Neural progenitor cell (in vitro differentiated cells): ENCODE measurements at regions not wholly inside any gene's neighbourhood (a gene's known extent, or its start where the extent isn't known, plus 50 kb on each side); places are given as distances from the start of the nearest gene placed in this dataset.
A peak's percentile ranks its signal among the peaks of the same experiment; 100 is the strongest.

Experiments
- DNase-seq: peaks from one replicate; pipeline ENCODE4 v3.0.0-alpha.2; 2016; ENCODE audit warnings: low spot score
- H2AFZ ChIP-seq: fragments of 200-600 bp; sonication (generic); replicated peaks from 2 replicates; pipeline ENCODE4 v1.6.1; 2016; ENCODE audit warnings: antibody characterized with exemption
- H3F3A ChIP-seq: fragments of 200-600 bp; sonication (generic); 2 replicates; pipeline ENCODE4 v1.6.1; 2016; ENCODE audit warnings: antibody characterized with exemption, low read depth
- H3K27ac ChIP-seq: fragments of 200-600 bp; sonication (generic); 2 replicates; pipeline ENCODE4 v1.5.1; 2016; ENCODE audit warnings: mild to moderate bottlenecking
- H3K27me3 ChIP-seq: fragments of 200-600 bp; sonication (generic); 2 replicates; pipeline ENCODE4 v1.6.1; 2016; ENCODE audit warnings: mild to moderate bottlenecking, moderate library complexity
- H3K36me3 ChIP-seq: fragments of 200-600 bp; sonication (generic); 2 replicates; pipeline ENCODE4 v1.5.1; 2016
- H3K4me1 ChIP-seq: fragments of 200-600 bp; sonication (generic); 2 replicates; pipeline ENCODE4 v1.6.1; 2016; ENCODE audit warnings: mixed run types
- H3K4me2 ChIP-seq: fragments of 200-600 bp; sonication (generic); 2 replicates; pipeline ENCODE4 v1.6.1; 2016
- H3K4me3 ChIP-seq: fragments of 200-600 bp; sonication (generic); 2 replicates; pipeline ENCODE4 v1.5.1; 2016
- H3K79me2 ChIP-seq: fragments of 200-600 bp; sonication (generic); 2 replicates; pipeline ENCODE4 v1.6.1; 2016; ENCODE audit warnings: low read depth
- H3K9ac ChIP-seq: fragments of 200-600 bp; sonication (generic); 2 replicates; pipeline ENCODE4 v1.6.1; 2016
- H3K9me3 ChIP-seq: fragments of 200-600 bp; sonication (generic); 2 replicates; pipeline ENCODE4 v1.5.1; 2016; ENCODE audit warnings: low read depth
- H4K20me1 ChIP-seq: fragments of 200-600 bp; sonication (generic); 2 replicates; pipeline ENCODE4 v1.6.1; 2016; ENCODE audit warnings: low read depth
- H3K27ac Mint-ChIP-seq: 3 replicates; pipeline ENCODE4 v1.8.0; 2021; ENCODE audit warnings: mixed read lengths
- H3K27me3 Mint-ChIP-seq: 2 replicates; pipeline ENCODE4 v1.8.0; 2022; ENCODE audit warnings: low read depth, mild to moderate bottlenecking, inconsistent platforms, moderate library complexity, mixed read lengths; ENCODE audit not compliant: insufficient read depth
- H3K36me3 Mint-ChIP-seq: 3 replicates; pipeline ENCODE4 v1.8.0; 2021; ENCODE audit warnings: mixed read lengths
- H3K4me1 Mint-ChIP-seq: 3 replicates; pipeline ENCODE4 v1.8.0; 2021; ENCODE audit warnings: mixed read lengths
- H3K4me3 Mint-ChIP-seq: 3 replicates; pipeline ENCODE4 v1.8.0; 2021; ENCODE audit warnings: mild to moderate bottlenecking, moderate library complexity, mixed read lengths
- H3K9me3 Mint-ChIP-seq: 3 replicates; pipeline ENCODE4 v1.8.0; 2020; ENCODE audit warnings: mixed read lengths
- CTCF ChIP-seq: fragments of 200-600 bp; sonication (generic); IDR thresholded peaks from 2 replicates; pipeline ENCODE4 v1.5.1; 2017; ENCODE audit warnings: antibody characterized with exemption, mild to moderate bottlenecking
- EZH2 ChIP-seq: fragments of 200-600 bp; sonication (generic); IDR thresholded peaks from 2 replicates; pipeline ENCODE4 v1.6.1; 2017; ENCODE audit warnings: antibody characterized with exemption, mild to moderate bottlenecking, moderate library complexity
- EZH2phosphoT487 ChIP-seq: fragments of 200-600 bp; sonication (generic); IDR thresholded peaks from 2 replicates; pipeline ENCODE4 v1.6.1; 2017; ENCODE audit warnings: antibody characterized with exemption

- no peaks in the 10 kb centered on the region for H3K36me3 ChIP-seq
- Mint-ChIP-seq H3K27me3 (no peaks in the 10 kb centered on the region), H3K4me1 (no peaks in the 10 kb centered on the region), H3K27ac (no peak overlapping the region), H3K4me3 (no peak overlapping the region), H3K36me3 (no peaks in the 10 kb centered on the region), H3K9me3 (no peaks in the 10 kb centered on the region)
- peaks cover 5% of the 10 kb centered on the region for H3K4me1 ChIP-seq
- DNase-seq, result no peak
- no peak overlapping the region for H3K4me2 ChIP-seq
- no peak for TF ChIP-seq EZH2
- no peak overlapping the region for H3K4me3 ChIP-seq
- H3K79me2 ChIP-seq, result no peaks in the 10 kb centered on the region
- H3K27ac ChIP-seq, result no peak overlapping the region
- H3K9me3 ChIP-seq, result no peaks in the 10 kb centered on the region
- H3K9ac ChIP-seq, result no peak overlapping the region
- H3F3A ChIP-seq, result no peaks in the 10 kb centered on the region
- H4K20me1 ChIP-seq, result no peaks in the 10 kb centered on the region
- H3K27me3 ChIP-seq, result no peaks in the 10 kb centered on the region
- no peak overlapping the region for H2AFZ ChIP-seq
These were observed 691.0 kb upstream of the SEL1L start for GRCh38 chr14:82224610-82225009.

- no peak for DNase-seq
- no peak overlapping the region for H3K9ac ChIP-seq
- no peaks in the 10 kb centered on the region for H3K9me3 ChIP-seq
- Mint-ChIP-seq H3K27ac (no peak overlapping the region), H3K9me3 (no peaks in the 10 kb centered on the region), H3K36me3 (no peaks in the 10 kb centered on the region), H3K27me3 (no peaks in the 10 kb centered on the region), H3K4me1 (no peaks in the 10 kb centered on the region), H3K4me3 (no peak overlapping the region)
- TF ChIP-seq EZH2phosphoT487, result no peak
- no peak for TF ChIP-seq CTCF
- no peak for TF ChIP-seq EZH2
- H3K36me3 ChIP-seq, result no peaks in the 10 kb centered on the region
- no peaks in the 10 kb centered on the region for H4K20me1 ChIP-seq
- H3K27me3 ChIP-seq, result no peaks in the 10 kb centered on the region
- H3K4me2 ChIP-seq, result no peak overlapping the region
- H3K27ac ChIP-seq, result no peak overlapping the region
- H2AFZ ChIP-seq, result no peak overlapping the region
- H3K4me1 ChIP-seq, result peaks cover 4% of the 10 kb centered on the region
- H3K4me3 ChIP-seq, result no peak overlapping the region
- H3K79me2 ChIP-seq, result no peaks in the 10 kb centered on the region
- no peaks in the 10 kb centered on the region for H3F3A ChIP-seq
These were observed 697.1 kb upstream of the SEL1L start for GRCh38 chr14:82230748-82231147.

- no peaks in the 10 kb centered on the region for H3K79me2 ChIP-seq
- no peaks in the 10 kb centered on the region for H3K9me3 ChIP-seq
- no peak overlapping the region for H3K27ac ChIP-seq
- H3F3A ChIP-seq, result no peaks in the 10 kb centered on the region
- no peak for DNase-seq
- H3K36me3 ChIP-seq, result no peaks in the 10 kb centered on the region
- H3K36me3 Mint-ChIP-seq, result no peaks in the 10 kb centered on the region
- no peak overlapping the region for H3K9ac ChIP-seq
- no peaks in the 10 kb centered on the region for H3K27me3 ChIP-seq
- H3K27ac Mint-ChIP-seq, result no peak overlapping the region
- H4K20me1 ChIP-seq, result no peaks in the 10 kb centered on the region
- no peak overlapping the region for H2AFZ ChIP-seq
- H3K9me3 Mint-ChIP-seq, result no peaks in the 10 kb centered on the region
- no peak overlapping the region for H3K4me3 ChIP-seq
- peaks cover 6% of the 10 kb centered on the region for H3K4me1 Mint-ChIP-seq
- TF ChIP-seq CTCF, result no peak
- TF ChIP-seq EZH2phosphoT487, result no peak
- TF ChIP-seq EZH2, result no peak
- H3K4me3 Mint-ChIP-seq, result no peak overlapping the region
- H3K27me3 Mint-ChIP-seq, result no peaks in the 10 kb centered on the region
- no peaks in the 10 kb centered on the region for H3K4me1 ChIP-seq
- no peak overlapping the region for H3K4me2 ChIP-seq
These were observed 705.0 kb upstream of the SEL1L start for GRCh38 chr14:82238649-82239048.

GRCh38 chr14:82239223-82239622 lies 705.6 kb upstream of the SEL1L start:
- no peak overlapping the region for H3K9ac ChIP-seq
- H3K4me1 ChIP-seq, result no peaks in the 10 kb centered on the region
- Mint-ChIP-seq H3K9me3 (no peaks in the 10 kb centered on the region), H3K27me3 (no peaks in the 10 kb centered on the region), H3K27ac (no peak overlapping the region), H3K4me1 (peaks cover 6% of the 10 kb centered on the region), H3K4me3 (no peak overlapping the region), H3K36me3 (no peaks in the 10 kb centered on the region)
- H3K9me3 ChIP-seq, result no peaks in the 10 kb centered on the region
- H3F3A ChIP-seq, result no peaks in the 10 kb centered on the region
- H4K20me1 ChIP-seq, result no peaks in the 10 kb centered on the region
- peak overlapping the region; percentile 2 for H2AFZ ChIP-seq
- no peak overlapping the region for H3K4me3 ChIP-seq
- H3K36me3 ChIP-seq, result no peaks in the 10 kb centered on the region
- no peaks in the 10 kb centered on the region for H3K79me2 ChIP-seq
- no peak overlapping the region for H3K27ac ChIP-seq
- no peaks in the 10 kb centered on the region for H3K27me3 ChIP-seq
- no peak for TF ChIP-seq EZH2phosphoT487
- DNase-seq, result no peak
- H3K4me2 ChIP-seq, result no peak overlapping the region
